GM19035 (cell line): ENCODE measurements at regions not wholly inside any gene's neighbourhood (a gene's known extent, or its start where the extent isn't known, plus 50 kb on each side); places are given as distances from the start of the nearest gene placed in this dataset.

ENCODE experiments used
- ATAC-seq: cut with Tn5 transposase; IDR thresholded peaks from one replicate; pipeline ENCODE4 v1.9.1; 2021; ENCODE audit not compliant: unreplicated experiment

- no peak for ATAC-seq
Observed at GRCh38 chr7:155138204-155138603, 68.1 kb downstream of the HTR5A start.

GRCh38 chr7:155141562-155141961 lies 71.4 kb downstream of the HTR5A start:
- no peak for ATAC-seq

GRCh38 chr7:155143381-155143780 lies 73.3 kb downstream of the HTR5A start:
- ATAC-seq, result no peak

GRCh38 chr7:155144371-155144770 lies 74.2 kb downstream of the HTR5A start:
- no peak for ATAC-seq

GRCh38 chr7:155145477-155146255 lies 75.5 kb downstream of the HTR5A start:
- ATAC-seq, result no peak

GRCh38 chr7:155147172-155147571 lies 77.0 kb downstream of the HTR5A start:
- no peak for ATAC-seq

- ATAC-seq, result no peak
Observed at GRCh38 chr7:155147624-155148023, 77.5 kb downstream of the HTR5A start.

GRCh38 chr7:155153676-155154075 lies 83.6 kb downstream of the HTR5A start:
- no peak for ATAC-seq

- ATAC-seq, result no peak
Observed at GRCh38 chr7:155154586-155154985, 84.5 kb downstream of the HTR5A start.

- ATAC-seq, result no peak
Observed at GRCh38 chr7:155161690-155162089, 91.6 kb downstream of the HTR5A start.

GRCh38 chr7:155162422-155162821 lies 92.3 kb downstream of the HTR5A start:
- no peak for ATAC-seq

GRCh38 chr7:155163696-155164095 lies 93.6 kb downstream of the HTR5A start:
- ATAC-seq, result no peak

GRCh38 chr7:155164316-155164715 lies 94.2 kb downstream of the HTR5A start:
- ATAC-seq, result no peak

GRCh38 chr7:155166108-155166507 lies 96.0 kb downstream of the HTR5A start:
- no peak for ATAC-seq

- peak; percentile 88 for ATAC-seq
Observed at GRCh38 chr7:155166673-155167370, 96.7 kb downstream of the HTR5A start.

- no peak for ATAC-seq
Observed at GRCh38 chr7:155167706-155168365, 97.7 kb downstream of the HTR5A start.

GRCh38 chr7:155168597-155169480 lies 98.7 kb downstream of the HTR5A start:
- no peak for ATAC-seq

- ATAC-seq, result no peak
Observed at GRCh38 chr7:155169498-155170065, 99.5 kb downstream of the HTR5A start.

- ATAC-seq, result no peak
Observed at GRCh38 chr7:155170331-155170730, 100.2 kb downstream of the HTR5A start.

GRCh38 chr7:155172141-155172540 lies 102.0 kb downstream of the HTR5A start:
- ATAC-seq, result no peak

- no peak for ATAC-seq
Observed at GRCh38 chr7:155173905-155174304, 103.8 kb downstream of the HTR5A start.
